ENCODE measurements at regions not wholly inside any gene's neighbourhood (a gene's known extent, or its start where the extent isn't known, plus 50 kb on each side); places are given as distances from the start of the nearest gene placed in this dataset.

GRCh38 chr7:120171406-120171805 is 101.6 kb upstream of the KCND2 start:
- TF ChIP-seq POLR2A (IDR thresholded peaks at IDR 0.05; ENCODE audit: low read depth, low read length) (no peak), SPI1 (IDR thresholded peaks at IDR 0.05; ENCODE audit: low read depth, low read length) (no peak), PAX5 (IDR thresholded peaks at IDR 0.05; ENCODE audit: insufficient read depth, low read length, severe bottlenecking) (no peak)
